LHCN-M2 (cell line): ENCODE measurements at regions not wholly inside any gene's neighbourhood (a gene's known extent, or its start where the extent isn't known, plus 50 kb on each side); places are given as distances from the start of the nearest gene placed in this dataset.

Source experiments
- DNase-seq: peaks from one replicate; pipeline ENCODE4 v3.0.0-alpha.2; 2012; ENCODE audit warnings: low read depth

DNA sequence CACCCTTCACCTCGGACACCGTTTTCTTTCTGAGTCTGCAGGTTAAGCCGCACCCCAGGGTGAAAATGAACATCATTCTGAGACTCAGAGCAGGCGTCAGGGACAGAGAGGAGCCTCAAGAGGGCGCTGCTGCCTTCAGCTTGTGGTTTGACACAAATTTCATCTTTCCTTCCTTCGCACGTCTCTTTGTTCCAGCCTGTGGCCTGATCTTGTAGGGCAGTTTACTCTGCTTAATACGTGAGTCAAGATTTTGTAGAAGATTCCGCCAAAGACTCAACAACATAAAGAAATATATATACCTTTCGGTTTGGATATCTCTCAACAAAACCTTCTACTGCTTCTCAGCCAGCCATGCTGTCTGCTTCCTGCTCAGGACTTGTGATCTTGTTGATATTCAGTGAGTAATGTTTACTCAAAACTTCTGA lies 329.3 kb upstream of the OR4E1 start:
- DNase-seq = no peak

GRCh38 chr14:21999402-21999801 lies 325.8 kb upstream of the OR4E1 start:
- DNase-seq = no peak

GRCh38 chr14:21997300-21997699 lies 323.7 kb upstream of the OR4E1 start:
- peak; percentile 6 for DNase-seq

DNA sequence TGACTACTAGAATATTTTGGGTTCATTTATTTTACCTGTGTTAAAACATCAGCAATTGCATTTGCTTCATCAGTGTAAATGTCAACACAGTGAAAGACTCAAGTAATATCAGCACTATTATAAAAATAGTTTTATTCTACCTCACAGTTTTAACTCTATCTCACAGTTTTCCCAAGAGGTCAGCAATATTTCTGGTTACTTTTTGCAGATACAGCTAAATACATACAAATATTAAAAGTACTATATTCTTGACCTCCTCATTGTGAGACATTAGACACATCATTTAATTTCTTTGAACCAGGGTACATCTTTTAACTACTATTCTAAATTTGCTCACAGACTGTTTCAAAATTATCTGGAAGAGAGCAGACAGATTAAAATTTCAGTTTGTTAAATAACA lies 321.7 kb upstream of the OR4E1 start:
- DNase-seq = no peak

- no peak for DNase-seq
These were observed 320.2 kb upstream of the OR4E1 start for GRCh38 chr14:21993837-21994236.

GRCh38 chr14:21993070-21993469 lies 319.5 kb upstream of the OR4E1 start:
- no peak for DNase-seq

DNA sequence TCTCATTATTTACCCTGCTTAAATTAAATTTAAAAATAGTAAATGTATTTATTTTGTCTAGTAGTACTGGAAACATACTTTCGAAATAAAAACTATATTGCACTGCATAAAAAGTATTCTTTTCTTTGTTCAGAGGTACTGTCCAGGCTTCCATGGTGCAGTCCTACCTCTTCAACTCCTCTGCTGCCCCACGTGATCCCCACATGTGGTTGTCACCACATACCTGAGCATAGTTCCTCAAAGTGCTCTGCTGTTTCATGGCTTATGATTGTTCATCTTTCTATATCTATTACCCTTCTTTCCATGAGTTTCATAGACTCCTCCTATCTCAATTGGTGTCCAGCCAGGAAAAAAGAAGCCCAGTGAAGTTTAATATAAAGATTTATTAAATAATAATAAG lies 317.5 kb upstream of the OR4E1 start:
- DNase-seq = no peak

- DNase-seq = no peak
These were observed 316.5 kb upstream of the OR4E1 start for GRCh38 chr14:21990116-21990515.

GRCh38 chr14:21989090-21989489 lies 315.5 kb upstream of the OR4E1 start:
- DNase-seq = no peak

- no peak for DNase-seq
These were observed 314.8 kb upstream of the OR4E1 start for GRCh38 chr14:21988413-21988812.

- DNase-seq = peak; percentile 7
These were observed 314.3 kb upstream of the OR4E1 start for GRCh38 chr14:21987937-21988336.

- DNase-seq = no peak
These were observed 311.5 kb upstream of the OR4E1 start for GRCh38 chr14:21985081-21985480.

DNA sequence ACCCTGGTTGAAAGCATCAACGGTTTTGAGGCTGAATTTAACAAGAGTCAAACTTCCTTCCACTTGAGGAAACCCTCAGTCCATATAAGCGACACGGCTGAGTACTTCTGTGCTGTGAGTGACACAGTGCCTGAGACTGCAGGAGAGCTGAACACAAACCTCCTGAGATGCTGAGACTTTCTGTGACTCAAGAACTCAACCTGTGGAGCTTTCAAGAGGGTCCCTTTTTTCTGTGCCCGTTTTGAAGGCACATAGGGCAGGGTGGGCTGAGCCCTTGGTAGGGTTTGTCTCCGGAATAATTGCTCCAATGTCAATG lies 305.3 kb upstream of the OR4E1 start:
- no peak for DNase-seq

- peak; percentile 8 for DNase-seq
These were observed 304.8 kb upstream of the OR4E1 start for GRCh38 chr14:21978184-21978998.

GRCh38 chr14:21974741-21975140 lies 301.1 kb upstream of the OR4E1 start:
- DNase-seq = no peak

GRCh38 chr14:21965042-21965441 lies 291.4 kb upstream of the OR4E1 start:
- DNase-seq = no peak

- DNase-seq = no peak
These were observed 290.6 kb upstream of the OR4E1 start for GRCh38 chr14:21964180-21964579.

GRCh38 chr14:21960636-21961035 lies 287.0 kb upstream of the OR4E1 start:
- DNase-seq = no peak

GRCh38 chr14:21941885-21942284 lies 268.3 kb upstream of the OR4E1 start:
- no peak for DNase-seq

DNA sequence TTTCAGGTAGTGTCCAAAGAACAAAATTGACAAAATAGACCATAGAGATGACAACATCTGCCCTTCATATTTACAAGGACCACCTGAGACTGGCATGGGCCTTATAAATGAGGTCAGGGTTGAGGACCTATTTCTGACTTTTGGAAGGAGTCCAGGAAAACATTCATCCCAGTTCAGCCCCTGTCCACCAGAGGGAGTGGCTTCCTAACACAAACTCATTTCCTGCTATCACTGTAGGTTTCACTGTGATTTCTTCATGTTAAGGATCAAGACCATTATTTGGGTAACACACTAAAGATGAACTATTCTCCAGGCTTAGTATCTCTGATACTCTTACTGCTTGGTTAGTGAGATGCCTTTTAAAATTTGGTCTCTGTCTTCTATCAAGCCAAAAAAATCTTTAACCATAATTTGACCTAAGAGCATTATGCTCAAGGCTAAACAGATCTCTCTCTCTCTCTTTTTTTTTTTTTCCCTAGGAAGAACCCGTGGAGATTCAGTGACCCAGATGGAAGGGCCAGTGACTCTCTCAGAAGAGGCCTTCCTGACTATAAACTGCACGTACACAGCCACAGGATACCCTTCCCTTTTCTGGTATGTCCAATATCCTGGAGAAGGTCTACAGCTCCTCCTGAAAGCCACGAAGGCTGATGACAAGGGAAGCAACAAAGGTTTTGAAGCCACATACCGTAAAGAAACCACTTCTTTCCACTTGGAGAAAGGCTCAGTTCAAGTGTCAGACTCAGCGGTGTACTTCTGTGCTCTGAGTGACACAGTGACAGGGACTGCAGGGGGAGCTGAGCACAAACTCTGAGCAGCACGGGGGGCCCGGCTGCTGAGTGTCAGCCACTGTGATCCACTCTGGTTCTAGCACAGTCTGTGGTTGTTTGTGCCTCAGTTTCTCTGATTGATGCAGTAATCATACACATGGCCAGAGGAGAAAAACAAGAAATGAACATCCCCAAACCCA lies 267.6 kb upstream of the OR4E1 start:
- peak; percentile 1 for DNase-seq

- no peak for DNase-seq
These were observed 266.2 kb upstream of the OR4E1 start for GRCh38 chr14:21939836-21940235.

- DNase-seq = no peak
These were observed 264.4 kb upstream of the OR4E1 start for GRCh38 chr14:21937996-21938395.

DNA sequence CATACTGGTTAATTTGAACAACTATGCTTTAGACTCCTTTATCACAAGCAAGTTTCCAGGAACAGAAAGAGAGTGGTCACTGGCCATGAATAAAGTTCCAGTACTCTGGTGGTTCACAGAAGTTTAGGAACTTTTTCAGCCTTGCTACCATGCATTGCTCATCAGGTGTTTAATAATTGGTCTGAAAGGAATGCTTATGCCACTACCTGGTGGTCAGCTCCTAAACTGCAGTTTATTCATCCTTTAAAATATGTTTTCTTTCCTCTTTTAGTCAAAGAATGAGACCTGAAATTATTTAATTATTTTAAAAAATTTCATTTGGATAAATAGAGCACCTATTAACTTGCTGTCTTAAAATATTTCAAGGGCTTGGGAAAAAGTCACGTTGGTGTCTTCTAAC lies 260.1 kb upstream of the OR4E1 start:
- no peak for DNase-seq
